B cell (primary cell): ENCODE measurements at regions not wholly inside any gene's neighbourhood (a gene's known extent, or its start where the extent isn't known, plus 50 kb on each side); places are given as distances from the start of the nearest gene placed in this dataset.

Experiments used
- ATAC-seq: fragments of 200-7000 bp; cut with Tn5 transposase; one replicate; pipeline ENCODE4 v1.10.0; 2021; ENCODE audit warnings: low read depth, mild to moderate bottlenecking, moderate number of reproducible peaks, moderate library complexity
- CTCF ChIA-PET: fragments of 350-600 bp; sonication (Branson Sonifier 250); formaldehyde crosslinking; loops from one replicate; lab custom pipeline; 2021; ENCODE audit warnings: antibody characterized with exemption, inconsistent platforms; lab: Charles Lee
- POLR2A ChIA-PET: fragments of 350-600 bp; sonication (Branson Sonifier 250); formaldehyde crosslinking; loops from one replicate; lab custom pipeline; 2021; ENCODE audit warnings: antibody characterized with exemption; lab: Charles Lee
- DNase-seq: peaks from one replicate; pipeline ENCODE4 v3.0.0; 2013
- H2AFZ ChIP-seq: 2 replicates; pipeline ENCODE4 v1.6.1; 2012; ENCODE audit warnings: mild to moderate bottlenecking, low read depth, low read length; ENCODE audit not compliant: insufficient read depth, poor library complexity, severe bottlenecking
- H3K27ac ChIP-seq, 2 donors: 1 replicate in 1 of 2; 2 replicates in 1 of 2; pipeline ENCODE4 v1.5.1; 2012 to 2013; ENCODE audit warnings: low read length in 2 of 2, mild to moderate bottlenecking in 2 of 2, moderate library complexity in 1 of 2
- H3K27me3 ChIP-seq, 4 experiments: fragments of 200-600 bp in 1 of 4; sonication (generic) in 1 of 4; replicated peaks in 1 of 4; 1 replicate in 2 of 4; 2 replicates in 2 of 4; pipeline versions ENCODE4 v1.6.1 to v1.7.0; 2013 to 2016; ENCODE audit warnings: low read length in 3 of 4, mild to moderate bottlenecking in 2 of 4, mixed read lengths in 1 of 4, moderate library complexity in 1 of 4; ENCODE audit not compliant: insufficient read depth in 4 of 4, control insufficient read depth in 3 of 4; ENCODE audit errors: control extremely low read depth in 1 of 4
- H3K36me3 ChIP-seq, 2 experiments: replicated peaks in 1 of 2; 1 replicate in 1 of 2; 2 replicates in 1 of 2; pipeline versions ENCODE4 v1.6.1 to v1.7.1; 2013; ENCODE audit warnings: low read length in 1 of 2; ENCODE audit not compliant: insufficient read depth in 2 of 2, control insufficient read depth in 1 of 2; ENCODE audit errors: control extremely low read depth in 1 of 2, extremely low read depth in 1 of 2
- H3K4me1 ChIP-seq, 2 donors: fragments of 200-600 bp in 1 of 2; sonication (generic) in 1 of 2; 1 replicate in 1 of 2; 2 replicates in 1 of 2; pipeline versions ENCODE4 v1.5.1 to v1.6.1; 2013 to 2017; ENCODE audit warnings: low read length in 2 of 2; ENCODE audit not compliant: control insufficient read depth in 2 of 2, insufficient read depth in 2 of 2
- H3K4me2 ChIP-seq: replicated peaks from 2 replicates; pipeline ENCODE3; 2012; ENCODE audit warnings: mild to moderate bottlenecking, low read depth, low read length; ENCODE audit not compliant: poor library complexity, severe bottlenecking
- H3K4me3 ChIP-seq, 5 experiments: fragments of 200-600 bp in 1 of 5; sonication (generic) in 1 of 5; 1 replicate in 3 of 5; 2 replicates in 2 of 5; pipeline versions ENCODE4 v1.5.1 to v1.7.0; 2011 to 2016; ENCODE audit warnings: low read length in 4 of 5, mild to moderate bottlenecking in 4 of 5, low read depth in 2 of 5, control low read depth in 1 of 5, moderate library complexity in 1 of 5; ENCODE audit not compliant: insufficient read depth in 1 of 5; ENCODE audit errors: control extremely low read depth in 1 of 5, extremely low read depth in 1 of 5
- H3K79me2 ChIP-seq: fragments of 200-600 bp; sonication (generic); one replicate; pipeline ENCODE4 v1.6.0; 2016; ENCODE audit warnings: low read length; ENCODE audit not compliant: control insufficient read depth, insufficient read depth
- H3K9ac ChIP-seq: fragments of 200-600 bp; sonication (generic); 2 replicates; pipeline ENCODE4 v1.6.1; 2017; ENCODE audit warnings: mild to moderate bottlenecking, low read length, moderate library complexity
- H3K9me3 ChIP-seq, 3 donors: one replicate each; pipeline versions ENCODE4 v1.6.1 to v1.7.1; 2013; ENCODE audit warnings: low read length in 2 of 3; ENCODE audit not compliant: control insufficient read depth in 2 of 3, insufficient read depth in 1 of 3; ENCODE audit errors: control extremely low read depth in 1 of 3
- H4K20me1 ChIP-seq: 2 replicates; pipeline ENCODE4 v1.6.0; 2012; ENCODE audit warnings: mild to moderate bottlenecking, low read length; ENCODE audit not compliant: insufficient read depth, control insufficient read depth, poor library complexity, severe bottlenecking
- H3K27ac Mint-ChIP-seq: one replicate; pipeline ENCODE4 v1.8.0; 2021; ENCODE audit warnings: mixed read lengths
- H3K27me3 Mint-ChIP-seq: one replicate; pipeline ENCODE4 v1.8.0; 2021; ENCODE audit warnings: mixed read lengths
- H3K4me1 Mint-ChIP-seq: one replicate; pipeline ENCODE4 v1.8.0; 2021; ENCODE audit warnings: mixed read lengths
- H3K4me3 Mint-ChIP-seq: one replicate; pipeline ENCODE4 v1.8.0; 2021; ENCODE audit warnings: mixed read lengths
- H3K9me3 Mint-ChIP-seq: one replicate; pipeline ENCODE4 v1.8.0; 2022; ENCODE audit warnings: mixed read lengths; ENCODE audit not compliant: insufficient read depth
- CTCF ChIP-seq: fragments of 200-600 bp; IDR thresholded peaks from one replicate; pipeline ENCODE4 v1.8.0; 2022; ENCODE audit warnings: antibody characterized with exemption, mild to moderate bottlenecking
- EZH2 ChIP-seq: IDR thresholded peaks from 2 replicates; pipeline ENCODE4 v1.6.1; 2012; ENCODE audit warnings: borderline replicate concordance, low read depth, mild to moderate bottlenecking, moderate library complexity, low read length; ENCODE audit not compliant: insufficient read depth, poor library complexity, severe bottlenecking
- WGBS: methylation state at CpG from one replicate; pipeline ENCODE4 v1.1.5; 2013; ENCODE audit warnings: missing lambda C conversion rate; ENCODE audit not compliant: insufficient coverage; 5-methylcytosine and 5-hydroxymethylcytosine counted together
- intact Hi-C: fragments of 100-400 bp; cut with micrococcal nuclease; formaldehyde crosslinking; loops from one replicate; pipeline ENCODE4 v1.10.0; 2022

- H4K20me1 ChIP-seq = no peaks in the 10 kb centered on the region
- H2AFZ ChIP-seq = no peak overlapping the region
- Mint-ChIP-seq H3K4me3 (no peak overlapping the region), H3K9me3 (peaks cover 7% of the 10 kb centered on the region), H3K27me3 (no peaks in the 10 kb centered on the region), H3K27ac (no peak overlapping the region), H3K4me1 (no peaks in the 10 kb centered on the region)
- H3K27ac ChIP-seq = no peak overlapping the region
- no peak overlapping the region for H3K4me2 ChIP-seq
- no peaks in the 10 kb centered on the region for H3K36me3 ChIP-seq
- H3K9ac ChIP-seq = no peak overlapping the region
- no peaks in the 10 kb centered on the region for H3K4me1 ChIP-seq
- DNase-seq (no peak), ATAC-seq (no peak)
- H3K79me2 ChIP-seq = no peaks in the 10 kb centered on the region
- no peak overlapping the region for H3K4me3 ChIP-seq
- TF ChIP-seq CTCF = no peak
- TF ChIP-seq EZH2 = no peak
- WGBS = no CpG with 5 or more reads among the region's 4 CpGs
- peaks cover 0 to 3% (median 1%) of the 10 kb centered on the region in 4 experiments for H3K27me3 ChIP-seq
- intact Hi-C loops = no loop called here
- H3K9me3 ChIP-seq = peaks cover 0 to 24% (median 14%) of the 10 kb centered on the region in 3 donors
- ChIA-PET POLR2A (no interaction called here), CTCF (no interaction called here)
These were observed 66.8 kb upstream of the MOCS1 start for GRCh38 chr6:40000964-40001515.

GRCh38 chr6:39999006-39999867 is 65.0 kb upstream of the MOCS1 start:
- ChIA-PET CTCF (no interaction called here), POLR2A (no interaction called here)
- DNase-seq (no peak), ATAC-seq (no peak)
- no peak overlapping the region for H3K4me3 ChIP-seq
- no peak overlapping the region for H3K9ac ChIP-seq
- H4K20me1 ChIP-seq = no peaks in the 10 kb centered on the region
- intact Hi-C loops = no loop called here
- no peak overlapping the region for H3K27ac Mint-ChIP-seq
- H3K4me1 ChIP-seq = no peaks in the 10 kb centered on the region
- H3K27ac ChIP-seq = no peak overlapping the region
- TF ChIP-seq CTCF (no peak), EZH2 (no peak)
- peaks cover 5% of the 10 kb centered on the region for H3K27me3 Mint-ChIP-seq
- H3K9me3 ChIP-seq = peaks cover 0 to 24% (median 18%) of the 10 kb centered on the region in 3 donors
- no peaks in the 10 kb centered on the region for H3K36me3 ChIP-seq
- H3K9me3 Mint-ChIP-seq = peaks cover 11% of the 10 kb centered on the region
- 48% methylated on average over 9 of the region's 11 CpGs for WGBS
- H3K27me3 ChIP-seq = peaks cover 0 to 3% (median 1%) of the 10 kb centered on the region in 4 experiments
- no peak overlapping the region for H3K4me3 Mint-ChIP-seq
- no peaks in the 10 kb centered on the region for H3K79me2 ChIP-seq
- H3K4me2 ChIP-seq = no peak overlapping the region
- no peaks in the 10 kb centered on the region for H3K4me1 Mint-ChIP-seq
- H2AFZ ChIP-seq = no peak overlapping the region
